ENCODE measurements at regions not wholly inside any gene's neighbourhood (a gene's known extent, or its start where the extent isn't known, plus 50 kb on each side); places are given as distances from the start of the nearest gene placed in this dataset.

- no peak overlapping the region for H3K4me3 ChIP-seq (ENCODE audit: control insufficient read depth, low read depth, low read length)
- no peak for TF ChIP-seq CTCF (IDR thresholded peaks at IDR 0.05; ENCODE audit: control insufficient read depth, insufficient read depth, low read depth, low read length, missing control alignments)
- no peak for DNase-seq (ENCODE audit: low read depth)
Observed at GRCh38 chr12:115506822-115507559, 770.5 kb downstream of the MED13L start.

- no peak for DNase-seq (ENCODE audit: low read depth)
- no peak for TF ChIP-seq CTCF (IDR thresholded peaks at IDR 0.05; ENCODE audit: control insufficient read depth, insufficient read depth, low read depth, low read length, missing control alignments)
- H3K4me3 ChIP-seq (ENCODE audit: control insufficient read depth, low read depth, low read length): no peak overlapping the region
Observed at GRCh38 chr12:115504306-115505290, 772.9 kb downstream of the MED13L start.

- no peak for TF ChIP-seq CTCF (IDR thresholded peaks at IDR 0.05; ENCODE audit: control insufficient read depth, insufficient read depth, low read depth, low read length, missing control alignments)
- no peak for DNase-seq (ENCODE audit: low read depth)
- no peak overlapping the region for H3K4me3 ChIP-seq (ENCODE audit: control insufficient read depth, low read depth, low read length)
Observed at GRCh38 chr12:115500872-115501271, 776.6 kb downstream of the MED13L start.

GRCh38 chr12:115495300-115495699 is 782.2 kb downstream of the MED13L start:
- TF ChIP-seq CTCF (IDR thresholded peaks at IDR 0.05; ENCODE audit: control insufficient read depth, insufficient read depth, low read depth, low read length, missing control alignments): no peak
- no peak for DNase-seq (ENCODE audit: low read depth)
- no peak overlapping the region for H3K4me3 ChIP-seq (ENCODE audit: control insufficient read depth, low read depth, low read length)

- DNase-seq (ENCODE audit: low read depth): no peak
- H3K4me3 ChIP-seq (ENCODE audit: control insufficient read depth, low read depth, low read length): no peak overlapping the region
- TF ChIP-seq CTCF (IDR thresholded peaks at IDR 0.05; ENCODE audit: control insufficient read depth, insufficient read depth, low read depth, low read length, missing control alignments): no peak
Observed at GRCh38 chr12:115492553-115492952, 784.9 kb downstream of the MED13L start.

GRCh38 chr12:115491511-115492250 is 785.8 kb downstream of the MED13L start:
- no peak overlapping the region for H3K4me3 ChIP-seq (ENCODE audit: control insufficient read depth, low read depth, low read length)
- no peak for TF ChIP-seq CTCF (IDR thresholded peaks at IDR 0.05; ENCODE audit: control insufficient read depth, insufficient read depth, low read depth, low read length, missing control alignments)
- no peak for DNase-seq (ENCODE audit: low read depth)
